GM18951 (cell line): ENCODE measurements at regions not wholly inside any gene's neighbourhood (a gene's known extent, or its start where the extent isn't known, plus 50 kb on each side); places are given as distances from the start of the nearest gene placed in this dataset.

Experiments used
- POLR2A ChIP-seq: IDR thresholded peaks from 4 replicates; pipeline ENCODE4 v1.6.1; 2011; ENCODE audit warnings: mild to moderate bottlenecking; ENCODE audit not compliant: insufficient read length, insufficient read depth; ENCODE audit errors: extremely low read depth
- in situ Hi-C: fragments of 300-500 bp; cut with MboI; formaldehyde crosslinking; loops from one replicate; pipeline ENCODE4 v1.12.0; 2022; ENCODE audit warnings: low sequenced_read_pairs, mixed read lengths, inconsistent platforms; ENCODE audit not compliant: unreplicated experiment

- in situ Hi-C loops = no loop called here
- TF ChIP-seq POLR2A = no peak
These were observed 67.5 kb upstream of the COL21A1 start for GRCh38 chr6:56314683-56315523.

GRCh38 chr6:56311533-56312448 is 64.4 kb upstream of the COL21A1 start:
- no peak for TF ChIP-seq POLR2A

GRCh38 chr6:56311061-56311460 is 63.7 kb upstream of the COL21A1 start:
- no peak for TF ChIP-seq POLR2A

More at GRCh38 chr6:56311533-56312448, 64.4 kb upstream of the COL21A1 start:
- in situ Hi-C loops = no loop called here

DNA sequence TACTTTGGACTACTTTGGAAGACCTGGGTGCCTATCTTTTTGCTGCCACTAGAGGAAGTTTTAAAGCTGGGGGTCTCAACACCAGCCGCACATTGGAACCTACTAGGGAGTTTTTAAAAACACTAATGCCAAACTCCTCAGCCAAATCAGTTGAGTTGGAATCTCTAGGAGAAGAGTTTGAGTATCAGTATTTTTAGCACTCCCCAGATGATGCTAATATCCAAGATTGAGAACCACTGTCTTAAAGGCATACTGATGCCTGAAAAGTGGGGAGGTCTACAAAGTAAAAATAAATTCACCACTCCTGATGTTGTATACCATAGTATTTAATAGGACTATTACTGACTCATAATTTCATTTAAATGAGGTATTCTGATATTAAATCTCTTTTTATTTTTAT is 62.9 kb upstream of the COL21A1 start:
- in situ Hi-C loops = no loop called here

More at GRCh38 chr6:56311061-56311460, 63.7 kb upstream of the COL21A1 start:
- in situ Hi-C loops = no loop called here

GRCh38 chr6:56299916-56300315 is 52.5 kb upstream of the COL21A1 start:
- TF ChIP-seq POLR2A = no peak
- in situ Hi-C loops = loop anchor here (10.0 kb wide), 1 partner anchor 315 kb away; no protein-coding TSS in a partner anchor

More for the DNA sequence above, 62.9 kb upstream of the COL21A1 start:
- no peak for TF ChIP-seq POLR2A

- no peak for TF ChIP-seq POLR2A
- in situ Hi-C loops = loop anchor here (10.0 kb wide), 1 partner anchor 313 kb away; no protein-coding TSS in a partner anchor
These were observed 49.9 kb upstream of the COL21A1 start for GRCh38 chr6:56297022-56297989.
